ENCODE measurements at regions not wholly inside any gene's neighbourhood (a gene's known extent, or its start where the extent isn't known, plus 50 kb on each side); places are given as distances from the start of the nearest gene placed in this dataset.

GRCh38 chr2:61690078-61690596 is 152.0 kb upstream of the XPO1 start:
- no peak overlapping the region for H3K23ac ChIP-seq (ENCODE audit: insufficient read length)
- CTCF ChIA-PET (ENCODE audit: partially characterized antibody): no interaction called here
- H3K4ac ChIP-seq (replicated peaks; ENCODE audit: insufficient read length, low read depth, low read length): no peak overlapping the region
- H2BK15ac ChIP-seq (ENCODE audit: low read length): no peak overlapping the region
- POLR2A ChIA-PET (ENCODE audit: partially characterized antibody): no interaction called here
- no peaks in the 10 kb centered on the region for H3K79me2 ChIP-seq (ENCODE audit: control insufficient read depth in 1 of 2, insufficient read depth in 2 of 2, low read length in 2 of 2)
- H3K79me1 ChIP-seq (ENCODE audit: low read depth, low read length): no peaks in the 10 kb centered on the region
- no peak overlapping the region for H4K91ac ChIP-seq (replicated peaks; ENCODE audit: insufficient read length, low read length)
- no peak overlapping the region for H3K56ac ChIP-seq (replicated peaks; ENCODE audit: insufficient read length, low read depth, low read length)
- H2BK20ac ChIP-seq (ENCODE audit: low read length): no peak overlapping the region
- no peak for FAIRE-seq
- no peaks in the 10 kb centered on the region; a peak in 1 of 7 replicates for H3K4me1 ChIP-seq (replicated peaks in 1 of 4; ENCODE audit: control insufficient read depth in 3 of 4, insufficient read depth in 4 of 4, low read length in 3 of 4)
- no peak overlapping the region for H4K8ac ChIP-seq (ENCODE audit: extremely low read depth, insufficient read depth, low read length)
- no peaks in the 10 kb centered on the region for H3K23me2 ChIP-seq (ENCODE audit: low read depth, low read length)
- H2AFZ ChIP-seq (ENCODE audit: low read length): no peak overlapping the region
- H3K27me3 ChIP-seq (replicated peaks in 1 of 4; ENCODE audit: control insufficient read depth in 3 of 4, extremely low read depth in 1 of 4, insufficient read depth in 3 of 4, low read length in 3 of 4): no peaks in the 10 kb centered on the region
- no peak overlapping the region for H3K27ac ChIP-seq (ENCODE audit: low read depth, low read length)
- no peak overlapping the region for H3K4me2 ChIP-seq (ENCODE audit: insufficient read depth in 1 of 2, low read depth in 2 of 2, low read length in 2 of 2)
- H3K36me3 ChIP-seq (ENCODE audit: control insufficient read depth in 2 of 4, insufficient read depth in 4 of 4, low read length in 3 of 4): no peaks in the 10 kb centered on the region
- H3K4me3 ChIP-seq (ENCODE audit: extremely low read depth in 1 of 4, insufficient read depth in 2 of 4, low read depth in 3 of 4, low read length in 4 of 4): no peak overlapping the region
- H4K5ac ChIP-seq (ENCODE audit: insufficient read length, low read depth, low read length): no peak overlapping the region
- no peak overlapping the region for H2BK12ac ChIP-seq (ENCODE audit: low read depth, low read length)
- no peak overlapping the region for H2BK120ac ChIP-seq (replicated peaks; ENCODE audit: low read depth, low read length)
- no peak for DNase-seq (ENCODE audit: low read depth in 1 of 2, low spot score in 2 of 2)
- no peaks in the 10 kb centered on the region for H4K20me1 ChIP-seq (replicated peaks in 1 of 2; ENCODE audit: control insufficient read depth in 1 of 2, insufficient read depth in 2 of 2, low read length in 2 of 2)
- H3K14ac ChIP-seq (ENCODE audit: insufficient read length): no peak overlapping the region
- no peak overlapping the region for H2BK5ac ChIP-seq (ENCODE audit: low read depth, low read length)
- no peak for TF ChIP-seq CEBPB (IDR thresholded peaks at IDR 0.05; ENCODE audit: low read depth, low read length)
- no peak for TF ChIP-seq POU5F1 (IDR thresholded peaks at IDR 0.05; ENCODE audit: low read depth, low read length)
- TF ChIP-seq CBX5 (IDR thresholded peaks at IDR 0.05; ENCODE audit: low read depth, low read length): no peak
- no peak for TF ChIP-seq TEAD4 (IDR thresholded peaks at IDR 0.05; ENCODE audit: low read depth, low read length)
- no peak for TF ChIP-seq EP300 (IDR thresholded peaks at IDR 0.05; ENCODE audit: borderline replicate concordance in 1 of 2, low read depth in 2 of 2, low read length in 2 of 2)
- no peak for TF ChIP-seq RAD21 (IDR thresholded peaks at IDR 0.05 in 1 of 2, conservative IDR thresholded peaks at IDR 0.05 in 1 of 2; ENCODE audit: low read depth in 2 of 2, low read length in 2 of 2)
- TF ChIP-seq PHF8 (conservative IDR thresholded peaks at IDR 0.05; ENCODE audit: low read depth, low read length): no peak
- no peak for TF ChIP-seq TAF1 (IDR thresholded peaks at IDR 0.05; ENCODE audit: low read depth, low read length)
- H3K18ac ChIP-seq (ENCODE audit: extremely low read depth, low read length): no peak overlapping the region
- no peak overlapping the region for H2AK5ac ChIP-seq (ENCODE audit: low read depth, low read length)
- H3K9ac ChIP-seq (replicated peaks in 1 of 4; ENCODE audit: extremely low read depth in 1 of 4, low read depth in 3 of 4, low read length in 3 of 4): no peak overlapping the region
- no peaks in the 10 kb centered on the region for H3K9me3 ChIP-seq (ENCODE audit: insufficient read depth in 2 of 2, low read depth in 1 of 2, low read length in 1 of 2)

Data from H1 (cell line).